ENCODE measurements at regions not wholly inside any gene's neighbourhood (a gene's known extent, or its start where the extent isn't known, plus 50 kb on each side); places are given as distances from the start of the nearest gene placed in this dataset.

GRCh38 chr1:81230983-81231728 is 569.6 kb upstream of the ADGRL2 start:
- DNase-seq (ENCODE audit: low spot score) (no peak), ATAC-seq (no peak), FAIRE-seq (no peak)
- Histone ChIP-seq H3K36me3 (replicated peaks in 1 of 2; ENCODE audit: control insufficient read depth in 1 of 2, insufficient read depth in 2 of 2, low read length in 2 of 2) (no peaks in the 10 kb centered on the region), H3K9me3 (ENCODE audit: low read length) (peaks cover 21% of the 10 kb centered on the region), H3K4me2 (ENCODE audit: low read depth, low read length) (no peak overlapping the region), H2AFZ (ENCODE audit: low read length) (no peak overlapping the region), H3K27ac (ENCODE audit: extremely low read length, insufficient read depth, low read length) (no peak overlapping the region), H3K27me3 (ENCODE audit: control insufficient read depth in 1 of 2, insufficient read depth in 2 of 2, low read length in 2 of 2) (no peaks in the 10 kb centered on the region), H3K4me1 (ENCODE audit: insufficient read depth, low read length) (no peaks in the 10 kb centered on the region), H3K4me3 (replicated peaks in 1 of 3; ENCODE audit: insufficient read depth in 1 of 3, low read depth in 2 of 3, low read length in 3 of 3) (no peak overlapping the region), H4K20me1 (ENCODE audit: insufficient read depth, low read length) (no peaks in the 10 kb centered on the region), H3K79me2 (ENCODE audit: insufficient read depth, low read length) (no peaks in the 10 kb centered on the region), H3K9ac (ENCODE audit: insufficient read depth, low read depth, low read length) (no peak overlapping the region)
- 0% methylated on average over 6 of the region's 6 CpGs for WGBS (ENCODE audit: low lambda C conversion rate)
- no peak for TF ChIP-seq TEAD3 (CRISPR knock-in tag; optimal IDR thresholded peaks at IDR 0.05; ENCODE audit: borderline replicate concordance)
- no peak for TF ChIP-seq ZNF251 (CRISPR knock-in tag; IDR thresholded peaks at IDR 0.05)
- TF ChIP-seq STAT5B (CRISPR knock-in tag; IDR thresholded peaks at IDR 0.05), result no peak
- TF ChIP-seq SNAPC4 (CRISPR knock-in tag; IDR thresholded peaks at IDR 0.05), result no peak
- no peak for TF ChIP-seq ZBTB7A (CRISPR knock-in tag; IDR thresholded peaks at IDR 0.05)
- TF ChIP-seq IRF2 (CRISPR knock-in tag; IDR thresholded peaks at IDR 0.05), result no peak
- no peak for TF ChIP-seq ZNF563 (CRISPR knock-in tag; IDR thresholded peaks at IDR 0.05)
- TF ChIP-seq ZNF558 (CRISPR knock-in tag; IDR thresholded peaks at IDR 0.05; ENCODE audit: borderline replicate concordance), result no peak
- POLR2A ChIA-PET, result no interaction called here
- intact Hi-C loops (cut with micrococcal nuclease; ENCODE audit: unreplicated experiment), result no loop called here
- BruUV-seq (replicated peaks), result no TSS peak
- CTCF ChIA-PET (ENCODE audit: low intra/inter-chr PET ratio, low total read pairs), result no interaction called here
- in situ Hi-C loops (cut with HindIII; ENCODE audit: extremely low pct_ligation_motif_present, low pct_unique_long_range_greater_than_20kb), result no loop called here

Data from HepG2 (cell line).